Smooth muscle cell (in vitro differentiated cells): ENCODE measurements at regions not wholly inside any gene's neighbourhood (a gene's known extent, or its start where the extent isn't known, plus 50 kb on each side); places are given as distances from the start of the nearest gene placed in this dataset.

Experiments used
- DNase-seq: peaks from one replicate; lab custom pipeline; 2025; ENCODE audit not compliant: unreplicated experiment; lab: John Stamatoyannopoulos, UW
- H2AFZ ChIP-seq: fragments of 200-600 bp; sonication (generic); 2 replicates; pipeline ENCODE4 v1.6.0; 2016; ENCODE audit warnings: antibody characterized with exemption, low read depth, mild to moderate bottlenecking
- H3F3A ChIP-seq: fragments of 200-600 bp; sonication (generic); 2 replicates; pipeline ENCODE4 v1.6.0; 2017; ENCODE audit warnings: antibody characterized with exemption, low read depth
- H3K27ac ChIP-seq: fragments of 200-600 bp; sonication (generic); 2 replicates; pipeline ENCODE4 v1.5.1; 2016; ENCODE audit warnings: low read depth, mild to moderate bottlenecking
- H3K27me3 ChIP-seq: fragments of 200-600 bp; sonication (generic); 2 replicates; pipeline ENCODE4 v1.6.1; 2016; ENCODE audit warnings: low read depth, mild to moderate bottlenecking
- H3K36me3 ChIP-seq: fragments of 200-600 bp; sonication (generic); 2 replicates; pipeline ENCODE4 v1.5.1; 2016; ENCODE audit warnings: low read depth
- H3K4me1 ChIP-seq: fragments of 200-600 bp; sonication (generic); 2 replicates; pipeline ENCODE4 v1.5.1; 2016; ENCODE audit warnings: low read depth
- H3K4me2 ChIP-seq: fragments of 200-600 bp; sonication (generic); 2 replicates; pipeline ENCODE4 v1.6.0; 2016; ENCODE audit warnings: mild to moderate bottlenecking
- H3K4me3 ChIP-seq: fragments of 200-600 bp; sonication (generic); 2 replicates; pipeline ENCODE4 v1.5.1; 2016; ENCODE audit warnings: mild to moderate bottlenecking
- H3K79me2 ChIP-seq: fragments of 200-600 bp; sonication (generic); 2 replicates; pipeline ENCODE4 v1.6.0; 2016; ENCODE audit warnings: low read depth, mild to moderate bottlenecking
- H3K9ac ChIP-seq: fragments of 200-600 bp; sonication (generic); 2 replicates; pipeline ENCODE4 v1.6.0; 2016; ENCODE audit warnings: low read depth
- H3K9me3 ChIP-seq: fragments of 200-600 bp; sonication (generic); replicated peaks from 2 replicates; pipeline ENCODE4 v1.5.1; 2016; ENCODE audit warnings: low read depth
- H4K20me1 ChIP-seq: fragments of 200-600 bp; sonication (generic); 2 replicates; pipeline ENCODE4 v1.6.0; 2016; ENCODE audit warnings: low read depth
- WGBS: methylation state at CpG from one replicate; pipeline ENCODE4 v1.1.7; 2016; ENCODE audit warnings: low lambda C conversion rate; 5-methylcytosine and 5-hydroxymethylcytosine counted together
- TF ChIP-seq, protein P1 (sequence below): fragments of 200-600 bp; sonication (generic); IDR thresholded peaks from 2 replicates; pipeline ENCODE4 v1.5.1; 2017; ENCODE audit warnings: borderline replicate concordance, mild to moderate bottlenecking, antibody characterized with exemption; ENCODE audit not compliant: insufficient read depth, poor library complexity, severe bottlenecking

DNA sequence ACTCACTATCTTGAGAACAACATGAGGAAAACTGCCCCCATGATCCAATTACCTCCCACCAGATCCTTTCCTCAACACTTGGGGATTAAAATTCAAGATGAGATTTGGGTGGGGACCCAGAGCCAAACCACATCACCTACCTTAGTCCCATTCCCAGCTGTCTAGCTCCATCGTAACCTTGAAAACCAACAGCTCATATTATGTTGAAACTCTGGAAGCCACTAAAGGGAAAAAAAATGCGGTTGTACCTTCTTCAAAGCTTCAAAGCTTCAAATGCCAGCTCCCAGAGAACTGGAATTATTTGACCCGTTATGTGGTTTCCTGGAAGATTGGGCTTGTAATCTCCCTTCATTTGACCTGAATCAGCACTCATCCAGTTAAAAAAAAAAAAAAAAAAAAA is 223.1 kb upstream of the GPC6 start:
- H3F3A ChIP-seq, result no peaks in the 10 kb centered on the region
- H3K9me3 ChIP-seq, result peaks cover 10% of the 10 kb centered on the region
- H2AFZ ChIP-seq, result no peak overlapping the region
- WGBS, result 87% methylated on average over 3 of the region's 3 CpGs
- no peaks in the 10 kb centered on the region for H3K79me2 ChIP-seq
- H3K4me3 ChIP-seq, result no peak overlapping the region
- H4K20me1 ChIP-seq, result no peaks in the 10 kb centered on the region
- H3K36me3 ChIP-seq, result peaks cover 3% of the 10 kb centered on the region
- no peak overlapping the region for H3K9ac ChIP-seq
- DNase-seq, result no peak
- no peaks in the 10 kb centered on the region for H3K4me1 ChIP-seq
- no peaks in the 10 kb centered on the region for H3K27me3 ChIP-seq
- H3K4me2 ChIP-seq, result no peak overlapping the region
- TF ChIP-seq, protein P1, sequence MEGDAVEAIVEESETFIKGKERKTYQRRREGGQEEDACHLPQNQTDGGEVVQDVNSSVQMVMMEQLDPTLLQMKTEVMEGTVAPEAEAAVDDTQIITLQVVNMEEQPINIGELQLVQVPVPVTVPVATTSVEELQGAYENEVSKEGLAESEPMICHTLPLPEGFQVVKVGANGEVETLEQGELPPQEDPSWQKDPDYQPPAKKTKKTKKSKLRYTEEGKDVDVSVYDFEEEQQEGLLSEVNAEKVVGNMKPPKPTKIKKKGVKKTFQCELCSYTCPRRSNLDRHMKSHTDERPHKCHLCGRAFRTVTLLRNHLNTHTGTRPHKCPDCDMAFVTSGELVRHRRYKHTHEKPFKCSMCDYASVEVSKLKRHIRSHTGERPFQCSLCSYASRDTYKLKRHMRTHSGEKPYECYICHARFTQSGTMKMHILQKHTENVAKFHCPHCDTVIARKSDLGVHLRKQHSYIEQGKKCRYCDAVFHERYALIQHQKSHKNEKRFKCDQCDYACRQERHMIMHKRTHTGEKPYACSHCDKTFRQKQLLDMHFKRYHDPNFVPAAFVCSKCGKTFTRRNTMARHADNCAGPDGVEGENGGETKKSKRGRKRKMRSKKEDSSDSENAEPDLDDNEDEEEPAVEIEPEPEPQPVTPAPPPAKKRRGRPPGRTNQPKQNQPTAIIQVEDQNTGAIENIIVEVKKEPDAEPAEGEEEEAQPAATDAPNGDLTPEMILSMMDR, result no peak
- no peak overlapping the region for H3K27ac ChIP-seq

DNA sequence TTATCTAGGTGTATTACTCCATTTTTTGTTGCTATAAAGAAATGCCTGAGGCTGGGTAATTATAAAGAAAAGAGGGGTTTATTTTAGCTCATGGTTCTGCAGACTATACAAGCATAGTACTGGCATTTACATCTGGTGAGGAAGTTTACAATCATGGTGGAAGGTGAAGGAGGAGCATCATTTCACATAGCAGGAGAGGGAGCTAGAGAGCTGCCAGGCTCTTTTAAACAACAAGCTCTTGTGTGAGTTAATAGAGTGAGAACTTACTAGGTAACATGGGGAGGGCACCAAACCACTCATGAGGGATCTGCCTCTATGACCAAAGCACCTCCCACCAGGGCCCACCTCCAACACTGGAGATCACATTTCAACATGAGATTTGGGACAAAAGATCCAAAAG is 221.7 kb upstream of the GPC6 start:
- no peak overlapping the region for H3K4me2 ChIP-seq
- DNase-seq, result no peak
- H3K27ac ChIP-seq, result no peak overlapping the region
- H3K27me3 ChIP-seq, result no peaks in the 10 kb centered on the region
- no peak overlapping the region for H3K4me3 ChIP-seq
- no peaks in the 10 kb centered on the region for H4K20me1 ChIP-seq
- H3K4me1 ChIP-seq, result no peaks in the 10 kb centered on the region
- H3K36me3 ChIP-seq, result peaks cover 3% of the 10 kb centered on the region
- H3F3A ChIP-seq, result no peaks in the 10 kb centered on the region
- no peak overlapping the region for H3K9ac ChIP-seq
- H3K9me3 ChIP-seq, result peaks cover 22% of the 10 kb centered on the region
- TF ChIP-seq, protein P1, result no peak
- H2AFZ ChIP-seq, result no peak overlapping the region
- H3K79me2 ChIP-seq, result no peaks in the 10 kb centered on the region

DNA sequence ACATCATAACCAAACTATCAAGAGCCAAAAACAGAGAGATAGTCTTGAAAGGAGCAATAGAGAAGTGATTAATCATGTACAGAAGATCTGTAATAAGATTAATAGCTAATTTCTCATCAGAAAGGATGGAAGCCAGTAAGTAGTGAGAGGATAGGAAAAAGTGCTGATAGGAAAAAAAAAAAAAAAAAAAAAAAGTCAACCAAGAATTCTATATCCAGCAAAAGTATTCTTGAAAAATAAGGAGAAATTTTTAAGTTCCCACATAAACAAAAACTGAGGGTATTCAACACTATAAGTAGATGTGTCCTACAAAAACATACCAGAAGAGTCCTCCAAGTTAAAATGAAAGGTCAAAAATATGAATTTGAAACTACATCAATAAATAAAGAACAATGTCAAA is 218.7 kb upstream of the GPC6 start:
- Histone ChIP-seq H3K27ac (no peak overlapping the region), H3F3A (no peaks in the 10 kb centered on the region), H3K27me3 (no peaks in the 10 kb centered on the region), H2AFZ (no peak overlapping the region), H3K4me1 (no peaks in the 10 kb centered on the region), H3K4me2 (no peak overlapping the region), H3K36me3 (peaks cover 6% of the 10 kb centered on the region), H3K9ac (no peak overlapping the region), H3K4me3 (no peak overlapping the region), H4K20me1 (no peaks in the 10 kb centered on the region), H3K79me2 (no peaks in the 10 kb centered on the region), H3K9me3 (peaks cover 22% of the 10 kb centered on the region)
- DNase-seq, result no peak
- TF ChIP-seq, protein P1, result no peak

DNA sequence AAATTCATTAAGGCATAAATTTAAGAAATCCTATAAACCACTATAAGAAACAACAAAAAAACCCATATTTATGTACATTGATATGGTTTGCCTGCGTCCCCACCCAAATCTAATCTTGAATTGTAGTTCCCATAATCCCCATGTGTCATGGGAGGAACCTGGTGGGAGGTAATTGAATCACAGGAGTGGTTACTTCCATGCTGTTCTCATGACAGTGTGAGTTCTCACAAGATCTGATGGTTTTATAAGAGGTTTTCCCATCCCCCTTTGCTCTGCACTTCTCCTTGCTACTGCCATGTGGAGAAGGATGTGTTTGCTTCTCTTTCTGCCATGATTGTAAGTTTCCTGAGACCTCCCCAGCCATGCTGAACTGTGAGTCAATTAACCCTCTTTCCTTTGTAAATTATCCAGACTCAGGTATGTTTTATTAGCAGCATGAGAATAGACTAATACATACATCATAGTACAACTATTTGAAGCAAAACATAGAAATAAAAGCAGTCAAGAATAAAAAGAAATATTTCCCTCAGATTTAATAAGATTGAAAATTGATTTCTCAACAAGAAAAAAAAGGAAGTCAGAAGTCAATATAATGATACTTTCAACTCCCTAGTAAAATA is 209.0 kb upstream of the GPC6 start:
- TF ChIP-seq, protein P1, result no peak
- no peaks in the 10 kb centered on the region for H3K4me1 ChIP-seq

More for the DNA sequence above, 209.0 kb upstream of the GPC6 start:
- Histone ChIP-seq H3K4me3 (no peak overlapping the region), H3K27ac (no peak overlapping the region), H3K27me3 (no peaks in the 10 kb centered on the region), H3K9ac (no peak overlapping the region), H3K4me2 (no peak overlapping the region), H2AFZ (no peak overlapping the region), H4K20me1 (no peaks in the 10 kb centered on the region), H3F3A (no peaks in the 10 kb centered on the region), H3K9me3 (peaks cover 17% of the 10 kb centered on the region), H3K36me3 (no peaks in the 10 kb centered on the region), H3K79me2 (no peaks in the 10 kb centered on the region)
- 96% methylated on average over 1 of the region's 1 CpG for WGBS
- DNase-seq, result no peak
